ENCODE measurements at regions not wholly inside any gene's neighbourhood (a gene's known extent, or its start where the extent isn't known, plus 50 kb on each side); places are given as distances from the start of the nearest gene placed in this dataset.
"Not testable (repeated sequence)": the region's sequence is repeated elsewhere in the genome, so short reads cannot be mapped to it uniquely, and the experiment has no call there.

DNA sequence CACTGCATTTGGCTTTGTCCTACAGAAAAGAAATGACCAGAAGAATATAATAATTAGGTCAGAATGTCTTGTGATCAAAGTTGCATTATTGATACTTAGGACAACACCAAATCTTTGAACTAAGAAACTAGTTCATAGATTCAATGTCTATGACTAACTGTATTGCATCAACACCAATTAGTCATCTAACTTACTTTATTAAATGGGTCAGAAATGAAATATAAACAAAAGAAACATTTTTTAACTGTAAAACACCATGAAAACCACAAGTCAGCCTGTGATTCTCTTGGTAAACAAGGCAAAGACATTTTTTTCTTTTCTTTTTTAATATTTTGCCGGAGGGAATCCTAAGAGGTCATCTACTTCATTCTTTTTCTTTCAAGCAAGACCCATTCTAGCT is 114.1 kb upstream of the HDDC2 start:
- ATAC-seq (ENCODE audit: poor library complexity) (no peak), DNase-seq (no peak)
- intact Hi-C loops (cut with DNase I), result no loop called here

DNA sequence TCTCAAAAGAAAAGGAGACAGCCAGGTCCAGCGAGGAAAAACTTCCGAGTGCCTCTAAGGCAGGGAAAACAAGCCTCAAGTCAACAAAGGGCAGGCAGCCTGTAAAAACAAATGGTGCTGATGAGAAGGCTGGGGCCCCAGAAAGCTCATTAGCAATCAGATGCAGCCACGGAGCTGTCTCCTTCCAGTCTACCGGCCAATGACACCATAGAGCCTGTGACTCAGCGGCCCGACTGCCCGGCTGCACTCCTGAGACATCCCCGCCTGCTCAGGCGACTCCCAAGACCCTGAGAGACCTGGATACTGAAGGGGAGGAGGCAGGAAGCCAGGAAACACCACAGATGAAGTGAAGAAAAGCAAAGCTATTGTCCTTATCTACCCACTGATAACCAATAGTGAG is 120.1 kb upstream of the HDDC2 start:
- intact Hi-C loops (cut with DNase I), result no loop called here
- ATAC-seq (ENCODE audit: poor library complexity) (peak; percentile 57), DNase-seq (peak; percentile 54)

DNA sequence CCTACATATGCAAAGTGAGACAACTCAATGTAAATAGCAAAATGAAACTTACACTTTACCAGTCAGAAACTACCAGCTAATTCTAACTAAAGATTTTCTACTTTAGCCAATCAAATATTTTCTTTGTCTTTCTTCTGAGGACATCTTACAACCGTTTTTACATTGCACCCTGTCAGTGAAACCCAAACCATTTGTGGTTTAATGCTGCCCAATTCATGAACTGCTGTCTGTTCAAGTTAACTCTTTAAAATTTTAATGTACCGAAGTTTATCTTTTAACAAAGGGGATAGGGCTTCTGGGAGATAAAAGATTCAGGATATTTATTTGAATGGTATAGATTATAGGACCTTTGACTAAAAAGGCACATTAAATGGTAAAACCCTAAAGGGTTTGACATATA is 121.3 kb upstream of the HDDC2 start:
- intact Hi-C loops (cut with DNase I), result no loop called here
- ATAC-seq (ENCODE audit: poor library complexity), result no peak
- DNase-seq, result no peak

DNA sequence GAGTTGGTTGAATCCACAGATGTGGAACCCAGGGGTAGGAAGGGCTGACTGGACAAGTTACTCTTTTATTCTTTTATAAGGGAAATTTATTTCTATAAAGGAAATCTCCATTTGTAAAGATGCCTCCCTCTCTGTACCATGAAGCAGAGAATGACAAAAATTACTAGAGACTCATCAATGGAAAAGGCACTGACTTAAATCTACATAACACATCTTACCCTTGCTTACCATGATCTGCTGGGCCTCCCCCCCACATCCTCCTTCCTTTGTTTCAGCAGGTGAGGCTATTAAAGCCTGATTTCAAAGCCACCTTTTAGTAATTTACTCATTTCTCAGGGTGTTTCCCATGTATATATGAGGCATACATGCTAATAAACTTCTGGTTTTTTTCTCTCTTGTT is 130.2 kb upstream of the HDDC2 start:
- ATAC-seq (ENCODE audit: poor library complexity) (no peak), DNase-seq (no peak)
- intact Hi-C loops (cut with DNase I), result no loop called here

DNA sequence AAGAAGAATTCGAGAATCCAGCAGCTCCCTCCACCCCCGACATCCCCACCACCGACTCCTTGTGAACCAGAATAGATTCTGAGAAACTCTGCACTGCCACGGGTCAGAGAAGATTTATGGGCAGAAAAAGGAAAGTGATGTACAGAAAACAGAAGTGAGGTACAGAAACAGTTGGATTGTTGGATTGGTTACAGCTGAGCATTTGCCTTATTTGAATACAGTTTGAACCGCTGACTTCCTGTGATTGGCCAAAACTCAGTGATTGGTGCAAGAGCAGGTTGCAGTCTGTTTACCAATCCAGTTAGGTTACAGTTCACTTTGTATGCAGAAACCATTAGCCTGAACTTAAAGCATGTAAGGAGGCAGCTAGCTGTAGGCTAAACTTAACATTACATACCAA is 131.2 kb upstream of the HDDC2 start:
- no peak for ATAC-seq (ENCODE audit: poor library complexity)
- intact Hi-C loops (cut with DNase I), result no loop called here
- no peak for DNase-seq

DNA sequence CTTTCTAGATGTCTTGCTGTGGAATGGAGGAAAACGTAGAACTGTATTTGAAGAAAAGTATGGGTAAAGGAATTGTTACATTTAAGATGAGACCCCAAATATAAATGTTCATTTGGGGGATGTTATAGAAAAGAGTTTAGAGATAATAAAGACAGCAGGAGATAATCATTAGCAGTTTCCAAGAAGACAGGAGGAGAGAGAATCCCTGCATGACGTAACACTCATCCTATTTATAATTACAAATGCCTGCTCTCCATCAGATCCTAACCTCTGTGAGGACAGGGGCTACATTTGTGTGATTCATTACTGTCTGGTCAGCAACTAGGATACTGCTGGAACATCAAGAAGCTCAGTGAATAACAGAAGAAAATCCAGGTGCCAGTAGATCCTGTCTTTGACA is 133.0 kb upstream of the HDDC2 start:
- DNase-seq (no peak), ATAC-seq (ENCODE audit: poor library complexity) (no peak)
- intact Hi-C loops (cut with DNase I), result no loop called here

DNA sequence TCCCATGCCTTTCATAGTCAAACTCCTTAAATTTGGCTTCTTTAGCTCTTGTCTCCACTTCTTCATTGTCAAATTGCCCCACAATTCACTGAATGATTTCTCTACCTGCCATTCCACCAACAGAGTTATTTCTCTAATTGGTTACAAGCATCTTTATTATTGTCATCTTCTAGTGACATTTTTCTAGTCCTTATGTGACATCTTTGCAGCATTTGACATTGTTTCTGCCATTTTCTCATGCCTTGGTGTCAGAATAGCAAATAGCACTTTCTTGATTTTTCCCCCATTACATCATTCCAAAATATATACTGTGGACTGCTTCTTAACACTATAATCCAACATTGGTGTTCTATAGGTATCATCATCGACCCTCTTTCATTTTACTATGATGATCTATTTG is 137.7 kb upstream of the HDDC2 start:
- DNase-seq (no peak), ATAC-seq (ENCODE audit: poor library complexity) (no peak)

DNA sequence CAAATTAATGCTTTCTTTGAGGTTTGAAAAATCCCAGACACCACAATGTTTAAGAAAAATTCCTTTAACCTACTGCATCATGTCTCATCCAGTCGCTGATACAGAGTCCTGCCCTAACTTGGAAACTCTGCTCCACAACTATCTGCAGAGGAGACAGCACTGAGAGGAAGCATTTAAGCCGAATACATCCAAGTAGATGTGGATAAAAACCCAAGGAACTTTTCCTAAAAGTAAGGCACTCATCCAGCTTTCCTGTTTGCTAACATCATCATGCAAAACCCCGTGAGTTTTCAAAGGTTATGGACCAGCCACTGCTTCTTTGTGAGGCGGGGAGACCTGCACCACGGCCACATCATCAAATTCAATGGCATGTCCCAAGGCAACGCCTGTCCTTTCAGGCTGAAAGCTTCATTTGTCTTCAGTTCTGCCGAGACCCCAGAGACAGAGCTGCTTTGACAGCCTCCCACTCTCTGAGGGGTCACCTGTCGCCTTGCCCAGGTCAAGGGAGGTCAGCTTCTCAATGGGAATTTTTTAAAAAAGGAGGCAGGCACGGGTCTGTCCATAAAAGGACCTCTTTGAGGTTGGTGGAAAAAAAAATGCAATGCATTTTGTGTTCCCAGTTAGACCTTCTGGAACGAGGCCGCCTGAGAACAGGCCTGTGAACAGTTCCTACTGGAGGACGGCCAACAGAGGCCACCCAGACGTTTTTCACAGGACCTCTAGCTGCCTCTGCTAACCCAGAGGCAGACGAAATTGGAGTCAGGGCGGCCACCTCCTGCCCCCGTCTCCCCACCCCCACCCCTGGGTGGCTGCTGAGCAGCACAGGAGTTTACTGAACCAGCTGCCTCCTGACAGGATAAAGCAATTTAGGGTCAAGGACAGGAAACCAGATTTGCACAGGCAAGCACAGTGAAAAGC is 142.5 kb upstream of the HDDC2 start:
- ATAC-seq (ENCODE audit: poor library complexity), result peak; percentile 90
- peak; percentile 67 for DNase-seq

More for the DNA sequence above, 137.7 kb upstream of the HDDC2 start:
- intact Hi-C loops (cut with DNase I), result no loop called here

DNA sequence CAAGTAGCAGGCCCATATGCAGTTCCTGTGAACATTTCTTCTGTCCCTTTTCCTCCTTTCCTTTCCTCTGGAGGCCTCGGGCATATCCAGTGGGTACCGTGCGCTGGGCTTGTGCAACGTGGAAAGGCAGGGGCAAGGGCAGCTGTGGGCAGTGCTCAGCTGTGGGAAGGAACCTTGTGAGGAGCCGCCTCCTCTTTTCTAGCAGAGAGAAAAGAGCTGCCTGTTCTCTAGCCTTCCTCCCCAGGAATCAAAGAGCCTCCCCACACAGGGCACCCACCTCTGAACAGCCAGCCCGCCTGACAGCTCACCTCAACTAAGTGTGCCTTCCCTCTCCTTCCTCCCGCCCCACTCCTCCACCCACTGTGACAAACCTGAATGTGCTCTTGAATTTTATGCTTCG is 143.3 kb upstream of the HDDC2 start:
- intact Hi-C loops (cut with DNase I), result no loop called here
- ATAC-seq (ENCODE audit: poor library complexity) (peak; percentile 34), DNase-seq (no peak)

More for the DNA sequence above, 142.5 kb upstream of the HDDC2 start:
- intact Hi-C loops (cut with DNase I), result no loop called here

DNA sequence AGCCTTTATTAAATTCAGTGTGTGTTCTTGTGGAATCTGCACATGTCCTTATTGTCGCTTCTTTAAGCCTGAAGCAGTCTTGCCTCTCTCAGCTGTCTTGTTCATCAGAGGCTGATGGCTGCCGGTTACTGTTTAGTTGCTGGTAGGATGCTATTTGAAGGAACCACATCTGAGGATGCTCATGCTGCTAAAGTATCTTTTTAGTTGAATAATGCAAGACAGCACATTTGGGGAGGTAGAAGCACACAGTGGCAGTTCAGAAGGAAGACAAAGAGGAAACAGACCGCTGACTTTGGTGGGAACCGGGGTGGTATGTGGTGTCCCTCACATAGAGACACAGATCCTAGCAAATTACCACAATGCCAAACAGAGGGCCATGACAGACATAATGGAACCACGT is 144.2 kb upstream of the HDDC2 start:
- ATAC-seq (ENCODE audit: poor library complexity), result no peak
- intact Hi-C loops (cut with DNase I), result no loop called here

DNA sequence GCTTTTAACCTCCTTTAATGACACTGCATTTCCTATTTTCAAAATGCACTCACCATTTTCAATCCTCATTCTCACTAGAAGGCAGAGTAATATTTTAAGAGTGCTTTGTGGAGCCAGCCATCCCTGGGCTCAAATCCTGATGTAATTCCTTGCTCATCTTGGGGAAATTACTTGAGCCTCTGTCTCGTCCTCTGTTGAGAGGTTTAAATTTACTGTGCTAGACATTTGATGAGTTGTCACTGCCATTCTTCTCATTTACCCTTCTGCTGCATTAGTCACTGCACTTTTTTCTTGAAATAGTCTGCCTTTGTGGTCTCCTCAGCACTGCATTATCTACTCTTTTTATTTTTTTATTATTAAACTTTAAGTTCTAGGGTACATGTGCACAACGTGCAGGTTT is 150.0 kb upstream of the HDDC2 start:
- intact Hi-C loops (cut with DNase I), result no loop called here

More for the DNA sequence above, 144.2 kb upstream of the HDDC2 start:
- no peak for DNase-seq

DNA sequence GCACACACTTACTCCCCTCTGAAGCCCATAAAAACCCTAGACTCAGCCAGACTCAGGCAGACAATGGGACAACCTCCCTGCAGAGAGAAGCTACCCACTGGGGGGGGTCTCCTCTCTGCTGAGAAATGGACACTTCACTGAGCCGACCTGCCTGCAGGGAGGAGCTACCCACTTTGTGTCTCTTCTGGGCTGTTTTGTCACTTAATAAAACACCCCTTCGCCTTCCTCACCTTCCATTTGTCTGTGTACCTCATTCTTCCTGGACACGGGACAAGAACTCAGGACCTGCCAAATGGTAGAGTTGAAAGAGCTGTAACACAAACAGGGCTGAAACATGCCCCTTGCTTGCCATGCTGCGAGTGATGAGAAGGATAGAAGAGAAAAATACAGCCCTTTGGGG is 151.7 kb upstream of the HDDC2 start:
- ATAC-seq (ENCODE audit: poor library complexity), result no peak
- no peak for DNase-seq
- intact Hi-C loops (cut with DNase I), result no loop called here

More for the DNA sequence above, 150.0 kb upstream of the HDDC2 start:
- no peak for DNase-seq
- no peak for ATAC-seq (ENCODE audit: poor library complexity)

DNA sequence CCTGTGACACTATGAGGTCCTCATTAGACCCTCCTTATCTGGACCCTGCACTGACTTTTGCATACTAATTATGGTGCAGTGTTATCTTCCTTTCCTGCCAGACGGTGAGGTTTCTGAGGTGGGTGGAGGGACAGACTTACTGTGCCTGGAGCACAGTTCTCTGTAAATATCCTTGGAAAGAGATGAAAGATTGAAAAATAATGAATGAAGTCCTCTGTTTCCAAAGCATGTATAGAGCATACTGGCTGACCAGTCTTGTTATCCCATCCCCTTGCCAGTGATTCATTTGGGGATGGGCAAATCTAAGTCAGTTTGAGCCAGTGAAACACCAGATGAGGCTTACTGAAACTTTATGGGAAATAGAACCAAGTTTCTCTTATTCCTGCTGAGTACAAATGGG is 152.6 kb upstream of the HDDC2 start:
- intact Hi-C loops (cut with DNase I), result no loop called here
- DNase-seq (no peak), ATAC-seq (ENCODE audit: poor library complexity) (no peak)

DNA sequence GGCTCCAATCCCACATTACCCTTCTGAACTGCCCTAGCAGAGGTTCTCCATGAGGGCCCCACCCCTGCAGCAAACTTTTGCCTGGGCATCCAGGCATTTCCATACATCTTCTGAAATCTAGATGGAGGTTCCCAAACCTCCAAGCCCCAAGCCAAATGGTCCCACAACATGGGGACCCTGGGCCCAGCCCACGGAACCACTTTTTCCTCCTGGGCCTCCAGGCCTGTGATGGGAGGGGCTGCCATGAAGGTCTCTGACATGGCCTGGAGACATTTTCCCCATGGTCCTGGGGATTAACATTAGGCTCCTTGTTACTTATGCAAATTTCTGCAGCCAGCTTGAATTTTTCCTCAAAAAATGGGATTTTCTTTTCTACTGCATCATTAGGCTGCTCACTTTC is 156.7 kb upstream of the HDDC2 start:
- intact Hi-C loops (cut with DNase I); ATAC-seq (ENCODE audit: poor library complexity); DNase-seq: not testable (repeated sequence)

DNA sequence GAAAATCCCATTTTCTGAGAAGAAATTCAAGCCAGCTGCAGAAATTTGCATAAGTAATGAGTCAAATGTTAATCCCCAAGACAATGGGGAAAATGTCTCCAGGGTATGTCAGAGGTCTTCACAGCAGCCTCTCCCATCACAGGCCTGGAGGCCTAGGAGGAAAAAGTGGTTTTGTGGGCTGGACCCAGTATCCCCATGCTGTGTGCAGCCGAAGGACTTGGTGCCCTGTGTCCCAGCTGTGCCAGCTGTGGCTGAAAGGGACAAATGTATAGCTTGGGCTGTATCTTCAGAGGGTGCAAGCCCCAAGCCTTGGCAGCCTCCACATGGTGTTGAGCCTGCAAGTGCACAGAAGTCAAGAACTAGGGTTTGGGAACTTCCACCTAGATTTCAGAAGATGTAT is 163.6 kb upstream of the HDDC2 start:
- intact Hi-C loops (cut with DNase I); ATAC-seq (ENCODE audit: poor library complexity); DNase-seq: not testable (repeated sequence)

DNA sequence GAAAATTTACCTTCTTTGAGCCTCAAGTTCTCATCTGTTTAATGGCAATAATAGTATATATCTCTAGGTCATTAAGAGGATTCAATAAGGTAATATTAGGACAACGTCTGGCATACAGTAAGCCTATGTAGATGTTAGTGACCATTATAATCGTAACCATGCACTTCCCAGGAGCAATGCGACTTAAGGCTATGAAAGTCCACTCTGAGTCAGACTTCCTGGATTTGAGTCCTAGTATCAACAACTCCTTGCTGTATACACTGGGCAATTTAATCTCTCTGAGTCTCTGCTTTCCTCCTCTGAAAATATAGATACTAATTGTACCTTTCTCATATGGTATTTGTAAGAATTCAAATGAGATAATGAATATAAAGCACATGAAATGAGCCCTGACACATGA is 168.1 kb upstream of the HDDC2 start:
- intact Hi-C loops (cut with DNase I), result no loop called here
- ATAC-seq (ENCODE audit: poor library complexity) (no peak), DNase-seq (no peak)

DNA sequence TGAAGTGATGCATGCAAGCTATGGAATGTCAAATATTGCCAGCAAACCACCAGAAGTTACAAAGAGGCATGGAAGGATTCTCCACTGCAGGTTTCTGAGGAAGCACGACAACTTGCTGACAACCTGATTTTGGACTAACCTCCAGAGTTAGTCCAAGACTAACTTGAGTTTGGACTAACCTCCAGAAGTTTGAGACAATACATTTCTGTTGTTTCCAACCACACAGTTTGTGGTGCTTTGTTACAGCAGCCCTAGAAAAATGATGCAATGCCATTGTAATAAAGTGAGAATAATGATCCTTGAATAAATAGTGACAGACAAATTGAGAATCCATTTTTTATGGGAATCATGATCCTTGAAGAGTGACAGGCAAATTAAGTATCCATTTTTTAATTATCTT is 169.9 kb upstream of the HDDC2 start:
- no peak for DNase-seq
- ATAC-seq (ENCODE audit: poor library complexity), result no peak
- intact Hi-C loops (cut with DNase I), result no loop called here

DNA sequence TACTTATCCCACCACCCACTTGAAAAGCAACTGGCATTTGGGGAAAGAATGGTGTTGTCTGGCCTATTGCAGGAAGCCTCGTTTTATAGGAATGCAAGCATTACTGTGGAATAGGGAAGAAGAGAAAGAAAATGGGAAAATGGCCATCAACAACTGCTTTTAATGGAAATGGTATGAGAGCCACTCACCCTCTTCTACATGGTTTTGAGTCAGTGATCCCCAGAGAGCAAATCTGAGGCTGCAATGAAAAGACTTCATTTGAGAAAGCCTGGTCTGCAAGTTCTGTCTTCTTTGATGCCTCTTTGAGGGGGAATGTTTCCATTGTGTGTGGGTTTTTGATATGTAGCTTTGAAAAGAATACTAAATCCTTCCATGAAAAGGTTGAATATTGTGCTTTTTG is 172.3 kb upstream of the HDDC2 start:
- no peak for ATAC-seq (ENCODE audit: poor library complexity)
- intact Hi-C loops (cut with DNase I), result no loop called here
- DNase-seq, result no peak

DNA sequence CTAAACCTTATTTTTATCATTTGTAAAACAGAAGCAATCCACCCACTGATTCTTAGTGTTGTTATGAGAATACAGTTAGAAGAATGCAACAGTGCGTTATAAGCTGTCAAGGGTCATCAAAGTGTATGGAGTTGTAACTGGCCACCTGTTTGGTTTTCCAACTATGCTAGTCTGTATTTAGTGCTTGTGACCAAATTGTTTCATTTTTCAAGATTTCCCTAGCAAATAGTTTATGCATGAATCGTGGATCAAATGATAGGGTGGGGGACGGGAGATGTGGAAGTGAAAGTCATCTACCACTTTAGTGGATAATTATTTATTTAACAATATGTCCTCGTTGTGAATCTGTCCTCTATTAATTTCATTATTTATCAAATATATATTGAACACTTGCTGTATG is 175.4 kb upstream of the HDDC2 start:
- intact Hi-C loops (cut with DNase I), result no loop called here
- no peak for ATAC-seq (ENCODE audit: poor library complexity)
- no peak for DNase-seq

DNA sequence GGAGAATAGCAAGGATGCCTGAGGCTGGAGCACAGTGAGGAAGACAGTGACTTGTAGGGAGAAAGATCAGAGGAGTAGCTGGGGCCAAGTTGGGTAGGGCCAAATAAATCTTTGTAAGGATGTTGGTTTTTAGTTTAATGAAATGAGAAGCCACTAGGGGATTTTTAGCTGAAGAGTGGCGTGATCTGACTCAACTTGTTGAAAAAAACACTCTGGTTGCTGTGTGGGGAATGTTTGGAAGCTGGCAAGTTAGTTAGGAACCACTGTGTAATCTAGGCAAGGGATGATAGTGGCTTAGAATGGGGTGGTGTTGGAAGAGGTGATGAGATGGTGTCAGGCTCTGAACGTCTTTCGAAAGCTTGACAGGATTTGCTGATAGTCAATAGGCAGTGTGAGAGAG is 176.1 kb upstream of the HDDC2 start:
- intact Hi-C loops (cut with DNase I), result no loop called here
- ATAC-seq (ENCODE audit: poor library complexity) (peak; percentile 81), DNase-seq (no peak)

DNA sequence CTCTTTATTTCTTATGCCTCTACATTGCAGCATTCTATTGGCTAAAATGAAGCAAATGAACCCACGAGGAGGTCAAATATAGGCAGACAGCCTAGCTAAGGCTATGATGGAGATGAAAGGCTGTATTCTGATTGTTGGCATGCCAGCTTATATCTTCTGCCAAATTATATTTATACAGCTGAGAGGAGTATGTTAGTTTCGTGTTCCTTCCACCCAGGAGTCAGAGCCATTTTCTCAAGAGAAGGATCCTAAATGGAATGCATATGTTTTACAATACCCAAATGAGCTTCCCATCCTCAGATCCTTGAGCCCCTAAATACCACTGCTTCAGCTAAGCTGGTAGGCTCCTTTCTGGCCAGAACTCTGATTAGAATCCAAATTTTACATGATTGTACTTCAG is 178.4 kb upstream of the HDDC2 start:
- intact Hi-C loops (cut with DNase I), result no loop called here
- ATAC-seq (ENCODE audit: poor library complexity) (no peak), DNase-seq (no peak)

All from Right ventricle myocardium superior (tissue), 1 donor.